ENCODE measurements at regions not wholly inside any gene's neighbourhood (a gene's known extent, or its start where the extent isn't known, plus 50 kb on each side); places are given as distances from the start of the nearest gene placed in this dataset.
"Not testable (repeated sequence)": the region's sequence is repeated elsewhere in the genome, so short reads cannot be mapped to it uniquely, and the experiment has no call there.

DNA sequence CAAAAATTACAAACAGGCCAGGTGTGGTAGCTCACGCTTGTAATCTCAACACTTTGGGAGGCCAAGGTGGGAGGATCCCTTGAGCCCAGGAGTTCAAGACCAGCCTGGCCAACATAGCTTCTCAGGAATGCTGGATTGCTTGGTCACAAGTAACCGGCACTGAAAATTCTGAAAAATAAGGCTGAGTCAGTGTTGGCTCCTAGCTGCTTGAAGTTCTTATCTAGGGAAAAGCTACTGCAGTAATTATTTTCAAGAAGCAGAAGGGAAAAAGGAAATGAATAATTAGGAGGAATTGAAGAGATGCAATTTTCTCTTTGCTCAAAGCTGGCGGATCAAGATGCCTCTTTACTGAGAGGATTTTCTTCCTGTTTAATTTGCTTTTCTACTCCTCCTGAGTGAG, 75.0 kb upstream of the GTF3A start:
- Histone ChIP-seq H4K20me1 (ENCODE audit: insufficient read depth, low read length) (no peaks in the 10 kb centered on the region), H3K27ac (ENCODE audit: low read length) (no peak overlapping the region), H3K36me3 (ENCODE audit: insufficient read depth, low read length) (no peaks in the 10 kb centered on the region), H3K4me1 (ENCODE audit: insufficient read depth, low read length) (no peaks in the 10 kb centered on the region), H3K9me3 (ENCODE audit: insufficient read depth, low read length, severe bottlenecking) (no peaks in the 10 kb centered on the region), H3K79me2 (ENCODE audit: insufficient read depth, low read length) (no peaks in the 10 kb centered on the region), H2AFZ (ENCODE audit: low read depth, low read length) (no peak overlapping the region), H3K27me3 (ENCODE audit: insufficient read depth, low read length, poor library complexity) (no peaks in the 10 kb centered on the region), H3K4me2 (ENCODE audit: insufficient read depth, low read length) (no peak overlapping the region), H3K9ac (ENCODE audit: low read depth, low read length) (no peak overlapping the region), H3K4me3 (ENCODE audit: low read depth in 1 of 2, low read length in 2 of 2) (no peak overlapping the region)
- ATAC-seq (ENCODE audit: insufficient read depth, low read depth) (no peak), DNase-seq (no peak)
- TF ChIP-seq, protein P1, sequence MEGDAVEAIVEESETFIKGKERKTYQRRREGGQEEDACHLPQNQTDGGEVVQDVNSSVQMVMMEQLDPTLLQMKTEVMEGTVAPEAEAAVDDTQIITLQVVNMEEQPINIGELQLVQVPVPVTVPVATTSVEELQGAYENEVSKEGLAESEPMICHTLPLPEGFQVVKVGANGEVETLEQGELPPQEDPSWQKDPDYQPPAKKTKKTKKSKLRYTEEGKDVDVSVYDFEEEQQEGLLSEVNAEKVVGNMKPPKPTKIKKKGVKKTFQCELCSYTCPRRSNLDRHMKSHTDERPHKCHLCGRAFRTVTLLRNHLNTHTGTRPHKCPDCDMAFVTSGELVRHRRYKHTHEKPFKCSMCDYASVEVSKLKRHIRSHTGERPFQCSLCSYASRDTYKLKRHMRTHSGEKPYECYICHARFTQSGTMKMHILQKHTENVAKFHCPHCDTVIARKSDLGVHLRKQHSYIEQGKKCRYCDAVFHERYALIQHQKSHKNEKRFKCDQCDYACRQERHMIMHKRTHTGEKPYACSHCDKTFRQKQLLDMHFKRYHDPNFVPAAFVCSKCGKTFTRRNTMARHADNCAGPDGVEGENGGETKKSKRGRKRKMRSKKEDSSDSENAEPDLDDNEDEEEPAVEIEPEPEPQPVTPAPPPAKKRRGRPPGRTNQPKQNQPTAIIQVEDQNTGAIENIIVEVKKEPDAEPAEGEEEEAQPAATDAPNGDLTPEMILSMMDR (IDR thresholded peaks at IDR 0.05; ENCODE audit: borderline replicate concordance, extremely low read depth, low read length, poor library complexity, severe bottlenecking), result no peak

- H3K9ac ChIP-seq (ENCODE audit: low read depth, low read length); H2AFZ ChIP-seq (ENCODE audit: low read depth, low read length); H3K4me2 ChIP-seq (ENCODE audit: insufficient read depth, low read length); H3K36me3 ChIP-seq (ENCODE audit: insufficient read depth, low read length); DNase-seq; H3K4me3 ChIP-seq (ENCODE audit: low read depth in 1 of 2, low read length in 2 of 2); H3K27ac ChIP-seq (ENCODE audit: low read length); H4K20me1 ChIP-seq (ENCODE audit: insufficient read depth, low read length); H3K79me2 ChIP-seq (ENCODE audit: insufficient read depth, low read length); H3K27me3 ChIP-seq (ENCODE audit: insufficient read depth, low read length, poor library complexity); H3K4me1 ChIP-seq (ENCODE audit: insufficient read depth, low read length); H3K9me3 ChIP-seq (ENCODE audit: insufficient read depth, low read length, severe bottlenecking); ATAC-seq (ENCODE audit: insufficient read depth, low read depth): not testable (repeated sequence)
Observed at GRCh38 chr13:27350825-27351224, 73.6 kb upstream of the GTF3A start.

DNA sequence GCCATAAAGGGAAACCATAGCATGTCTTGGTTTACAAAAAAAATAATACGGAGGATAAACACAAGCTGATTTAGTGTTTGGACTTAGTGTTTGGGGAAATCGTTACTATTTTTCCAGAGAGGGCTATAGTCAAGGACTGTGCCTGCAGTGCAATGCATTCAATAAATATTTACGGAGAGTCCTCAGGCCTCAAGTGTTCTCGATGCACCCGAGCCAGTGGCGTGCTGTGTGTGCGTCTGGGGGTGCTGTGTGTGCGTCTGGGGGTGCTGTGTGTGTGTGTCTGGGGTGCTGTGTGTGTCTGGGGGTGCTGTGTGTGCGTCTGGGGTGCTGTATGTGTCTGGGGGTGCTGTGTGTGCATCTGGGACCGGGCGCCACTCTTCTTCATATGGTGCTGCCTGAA, 71.7 kb upstream of the GTF3A start:
- peaks cover 6% of the 10 kb centered on the region for H3K27me3 ChIP-seq (ENCODE audit: insufficient read depth, low read length, poor library complexity)
- no peak overlapping the region for H2AFZ ChIP-seq (ENCODE audit: low read depth, low read length)
- ATAC-seq (ENCODE audit: insufficient read depth, low read depth) (no peak), DNase-seq (no peak)
- H3K27ac ChIP-seq (ENCODE audit: low read length), result no peak overlapping the region
- H3K9ac ChIP-seq (ENCODE audit: low read depth, low read length), result no peak overlapping the region
- no peaks in the 10 kb centered on the region for H4K20me1 ChIP-seq (ENCODE audit: insufficient read depth, low read length)
- H3K36me3 ChIP-seq (ENCODE audit: insufficient read depth, low read length), result no peaks in the 10 kb centered on the region
- no peak for TF ChIP-seq EZH2 (IDR thresholded peaks at IDR 0.05; ENCODE audit: borderline replicate concordance, low read depth, low read length, severe bottlenecking)
- TF ChIP-seq, protein P1 (IDR thresholded peaks at IDR 0.05; ENCODE audit: borderline replicate concordance, extremely low read depth, low read length, poor library complexity, severe bottlenecking), result no peak
- no peak overlapping the region for H3K4me2 ChIP-seq (ENCODE audit: insufficient read depth, low read length)
- H3K79me2 ChIP-seq (ENCODE audit: insufficient read depth, low read length), result no peaks in the 10 kb centered on the region
- no peak overlapping the region for H3K4me3 ChIP-seq (ENCODE audit: low read depth in 1 of 2, low read length in 2 of 2)
- no peaks in the 10 kb centered on the region for H3K9me3 ChIP-seq (ENCODE audit: insufficient read depth, low read length, severe bottlenecking)
- H3K4me1 ChIP-seq (ENCODE audit: insufficient read depth, low read length), result no peaks in the 10 kb centered on the region

DNA sequence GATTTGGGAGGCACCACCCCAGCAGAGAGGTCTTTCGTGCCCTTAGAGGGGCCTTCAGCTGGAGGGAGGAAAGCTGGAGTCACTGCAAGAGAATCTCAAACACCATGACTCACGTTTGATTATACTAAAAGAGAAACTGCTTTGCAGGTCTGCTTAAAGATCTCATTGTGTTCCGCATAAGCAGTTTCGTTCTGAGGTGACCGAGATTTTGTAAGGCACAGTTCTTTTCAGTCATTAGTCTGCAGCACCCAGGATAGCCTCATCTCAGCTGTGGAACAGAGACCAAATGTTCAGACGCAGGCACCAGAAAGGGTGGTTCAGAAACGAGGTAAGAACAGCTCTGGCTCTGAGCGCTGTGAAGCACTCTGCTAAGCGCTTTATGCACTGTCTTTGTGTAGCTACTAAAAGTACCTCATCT, 71.2 kb upstream of the GTF3A start:
- Histone ChIP-seq H2AFZ (ENCODE audit: low read depth, low read length) (no peak overlapping the region), H3K9me3 (ENCODE audit: insufficient read depth, low read length, severe bottlenecking) (no peaks in the 10 kb centered on the region), H3K4me3 (ENCODE audit: low read depth in 1 of 2, low read length in 2 of 2) (no peak overlapping the region), H3K27ac (ENCODE audit: low read length) (no peak overlapping the region), H3K9ac (ENCODE audit: low read depth, low read length) (no peak overlapping the region), H3K27me3 (ENCODE audit: insufficient read depth, low read length, poor library complexity) (peaks cover 6% of the 10 kb centered on the region), H3K36me3 (ENCODE audit: insufficient read depth, low read length) (no peaks in the 10 kb centered on the region), H3K79me2 (ENCODE audit: insufficient read depth, low read length) (no peaks in the 10 kb centered on the region), H3K4me1 (ENCODE audit: insufficient read depth, low read length) (no peaks in the 10 kb centered on the region), H4K20me1 (ENCODE audit: insufficient read depth, low read length) (no peaks in the 10 kb centered on the region), H3K4me2 (ENCODE audit: insufficient read depth, low read length) (no peak overlapping the region)
- TF ChIP-seq EZH2 (IDR thresholded peaks at IDR 0.05; ENCODE audit: borderline replicate concordance, low read depth, low read length, severe bottlenecking), result no peak
- TF ChIP-seq, protein P1 (IDR thresholded peaks at IDR 0.05; ENCODE audit: borderline replicate concordance, extremely low read depth, low read length, poor library complexity, severe bottlenecking), result no peak
- DNase-seq, result no peak
- ATAC-seq (ENCODE audit: insufficient read depth, low read depth), result no peak
